K562 (cell line): ENCODE measurements at regions not wholly inside any gene's neighbourhood (a gene's known extent, or its start where the extent isn't known, plus 50 kb on each side); places are given as distances from the start of the nearest gene placed in this dataset.

Experiments used
- ATAC-seq: fragments of 200-7000 bp; cut with Tn5 transposase; 3 replicates; pipeline ENCODE4 v1.9.1; 2020; ENCODE audit warnings: moderate library complexity
- BruUV-seq: library from RNA; stranded (reverse); fragments of 400-500 nt; replicated peaks from 2 replicates; lab custom pipeline; 2021; lab: Mats Ljungman, UMichigan
- CTCF ChIA-PET: fragments of 300-600 bp; formaldehyde crosslinking; extraction: SDS; loops from one replicate; lab custom pipeline; 2021; ENCODE audit warnings: low intra/inter-chr PET ratio; lab: Yijun Ruan, JAX
- POLR2A ChIA-PET: fragments of 300-600, 350-650 bp; sonication (Branson Sonifier 250); formaldehyde crosslinking; extraction: SDS; loops from one replicate; lab custom pipeline; 2021; ENCODE audit warnings: antibody characterized with exemption, inconsistent platforms; lab: Yijun Ruan, JAX
- DNase-seq, 4 experiments: peaks; one replicate each; pipeline versions ENCODE4 v3.0.0 to v3.0.0-alpha.2; 2011 to 2018; ENCODE audit warnings: low spot score in 3 of 4, mixed read lengths in 3 of 4; ENCODE audit errors: extremely low read depth in 1 of 4
- FAIRE-seq: peaks from 2 replicates; lab custom pipeline; 2011; peaks lifted over from hg19 to GRCh38; lab: Jason Lieb, UNC
- H2AFZ ChIP-seq: 2 replicates; pipeline ENCODE4 v1.6.0; 2011; ENCODE audit warnings: low read depth, low read length, control low read depth, inconsistent platforms
- H3K27ac ChIP-seq: fragments of 200-600 bp; 3 replicates; pipeline ENCODE4 v1.8.0; 2011; ENCODE audit warnings: low read depth, mild to moderate bottlenecking, control low read depth, inconsistent platforms, low read length, moderate library complexity, mixed read lengths; ENCODE audit errors: extremely low read depth
- H3K27me3 ChIP-seq, 2 experiments: fragments of 300-600 bp in 1 of 2; 2 replicates in 1 of 2; 3 replicates in 1 of 2; pipeline versions ENCODE4 v1.6.0 to v1.8.0; 2011; ENCODE audit warnings: inconsistent platforms in 2 of 2, low read length in 2 of 2, mild to moderate bottlenecking in 1 of 2, mixed read lengths in 1 of 2, moderate library complexity in 1 of 2; ENCODE audit not compliant: control insufficient read depth in 2 of 2, insufficient read depth in 2 of 2
- H3K36me3 ChIP-seq: fragments of 300-600 bp; 3 replicates; pipeline ENCODE4 v1.8.0; 2011; ENCODE audit warnings: mild to moderate bottlenecking, low read length, inconsistent platforms; ENCODE audit not compliant: control insufficient read depth, insufficient read depth
- H3K4me1 ChIP-seq, 2 experiments: fragments of 200-600 bp in 1 of 2; replicated peaks in 1 of 2; 2 replicates in 1 of 2; 3 replicates in 1 of 2; pipeline versions ENCODE4 v1.5.1 to v1.8.0; 2011; ENCODE audit warnings: inconsistent platforms in 2 of 2, low read length in 2 of 2, mild to moderate bottlenecking in 1 of 2, mixed read lengths in 1 of 2, moderate library complexity in 1 of 2; ENCODE audit not compliant: control insufficient read depth in 2 of 2, insufficient read depth in 2 of 2
- H3K4me2 ChIP-seq: 2 replicates; pipeline ENCODE4 v1.6.1; 2011; ENCODE audit warnings: low read length, control low read depth, inconsistent platforms, mixed read lengths; ENCODE audit not compliant: insufficient read depth
- H3K4me3 ChIP-seq: fragments of 200-600 bp; sonication (generic), shearing (Covaris generic); 2 replicates; pipeline ENCODE4 v1.5.1; 2016; ENCODE audit warnings: control low read depth, inconsistent platforms
- H3K79me2 ChIP-seq: fragments of 200-600 bp; 3 replicates; pipeline ENCODE4 v1.8.0; 2011; ENCODE audit warnings: low read length, inconsistent platforms; ENCODE audit not compliant: control insufficient read depth, insufficient read depth
- H3K9ac ChIP-seq, 2 experiments: 2 replicates each; pipeline versions ENCODE4 v1.6.0 to v1.6.1; 2011; ENCODE audit warnings: low read depth in 2 of 2, low read length in 2 of 2, control low read depth in 1 of 2, inconsistent platforms in 1 of 2, mild to moderate bottlenecking in 1 of 2, mixed read lengths in 1 of 2; ENCODE audit not compliant: insufficient read depth in 1 of 2
- H3K9me1 ChIP-seq: one replicate; pipeline ENCODE4 v1.6.0; 2011; ENCODE audit warnings: inconsistent platforms, mild to moderate bottlenecking, low read length, moderate library complexity; ENCODE audit not compliant: control insufficient read depth, insufficient read depth
- H3K9me3 ChIP-seq: replicated peaks from 2 replicates; pipeline ENCODE4 v1.5.1; 2011; ENCODE audit warnings: low read depth, low read length, inconsistent platforms; ENCODE audit not compliant: control insufficient read depth, insufficient read depth
- H4K20me1 ChIP-seq: replicated peaks from 2 replicates; pipeline ENCODE4 v1.6.1; 2011; ENCODE audit warnings: low read length, inconsistent platforms, mixed read lengths; ENCODE audit not compliant: control insufficient read depth, insufficient read depth
- COPS2 ChIP-seq: fragments of 450-650 bp; conservative IDR thresholded peaks from 2 replicates; pipeline ENCODE4 v1.6.1; 2016; ENCODE audit warnings: mild to moderate bottlenecking, moderate library complexity
- HNRNPUL1 ChIP-seq: fragments of 200-400 bp; formaldehyde crosslinking; IDR thresholded peaks from 2 replicates; pipeline ENCODE4 v1.6.1; 2017; ENCODE audit warnings: low read length
- PHB2 ChIP-seq: fragments of 450-650 bp; IDR thresholded peaks from 2 replicates; pipeline ENCODE4 v1.6.1; 2017; ENCODE audit warnings: low read depth
- PHF20 ChIP-seq: fragments of 450-650 bp; IDR thresholded peaks from 2 replicates; pipeline ENCODE4 v1.6.1; 2018; ENCODE audit not compliant: partially characterized antibody
- SAFB2 ChIP-seq: fragments of 200-400 bp; formaldehyde crosslinking; IDR thresholded peaks from 2 replicates; pipeline ENCODE4 v1.6.1; 2018; ENCODE audit warnings: borderline replicate concordance, low read length, low read depth, moderate library complexity; ENCODE audit not compliant: severe bottlenecking
- SPI1 ChIP-seq: IDR thresholded peaks from 2 replicates; pipeline ENCODE4 v1.6.1; 2011; ENCODE audit warnings: low read depth, low read length, control low read depth, borderline replicate concordance
- XRCC5 ChIP-seq: fragments of 200-400 bp; formaldehyde crosslinking; IDR thresholded peaks from 2 replicates; pipeline ENCODE4 v1.6.1; 2017; ENCODE audit warnings: low read depth, mild to moderate bottlenecking, low read length
- WGBS: fragments of 100-300 bp; shearing (Covaris generic); methylation state at CpG from one replicate; pipeline ENCODE4 v1.1.6; 2016; ENCODE audit warnings: low coverage, mixed read lengths; ENCODE audit not compliant: insufficient coverage; ENCODE audit errors: missing lambda C conversion rate; 5-methylcytosine and 5-hydroxymethylcytosine counted together
- in situ Hi-C: fragments of 300-500 bp; cut with MboI; formaldehyde crosslinking; loops from 4 replicates; pipeline ENCODE4 v1.15.0; 2018; ENCODE audit warnings: inconsistent platforms, mixed read lengths
- intact Hi-C: fragments of 100-400 bp; cut with micrococcal nuclease; formaldehyde crosslinking; loops from 2 replicates; pipeline ENCODE4 v1.14.2; 2022
- TF ChIP-seq, protein P1 (sequence below): IDR thresholded peaks from 2 replicates; pipeline ENCODE4 v1.6.1; 2016; ENCODE audit warnings: missing genetic modification characterization, missing compliant biosample characterization

DNA sequence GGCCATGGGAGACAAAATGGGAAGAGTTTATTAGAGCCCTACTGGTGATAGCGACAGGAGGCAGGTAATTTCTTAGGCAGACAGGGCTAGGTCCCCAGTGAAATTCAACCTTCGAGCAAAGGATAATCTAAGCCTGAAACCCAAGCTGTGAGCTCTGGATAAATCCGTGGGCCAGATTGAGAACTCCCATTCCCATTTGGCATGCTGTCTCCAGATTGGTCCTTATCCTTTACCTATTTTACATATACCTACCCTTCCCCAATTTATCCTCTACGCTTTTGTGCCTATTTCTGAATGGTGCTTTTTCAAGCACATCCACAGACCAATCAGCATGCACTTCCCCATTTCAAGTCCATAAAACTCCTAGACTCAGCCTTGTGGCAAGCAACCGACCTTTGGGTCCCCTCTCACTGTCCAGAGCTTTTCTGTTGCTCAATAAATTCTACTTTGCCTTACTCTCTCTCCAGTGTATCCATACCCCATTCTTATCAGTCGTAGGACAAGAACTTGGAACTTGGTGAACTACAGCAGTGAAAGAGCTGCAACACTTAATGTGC, 268.0 kb downstream of the MYCN start:
- no peaks in the 10 kb centered on the region for H3K9me1 ChIP-seq
- no peaks in the 10 kb centered on the region for H4K20me1 ChIP-seq
- no peaks in the 10 kb centered on the region for H3K36me3 ChIP-seq
- in situ Hi-C loops (no loop called here), intact Hi-C loops (no loop called here)
- TF ChIP-seq HNRNPUL1 = no peak
- TF ChIP-seq PHF20 = no peak
- peak; percentile 71 for TF ChIP-seq SPI1
- TF ChIP-seq SAFB2 = no peak
- no peak for TF ChIP-seq XRCC5
- TF ChIP-seq, protein P1, sequence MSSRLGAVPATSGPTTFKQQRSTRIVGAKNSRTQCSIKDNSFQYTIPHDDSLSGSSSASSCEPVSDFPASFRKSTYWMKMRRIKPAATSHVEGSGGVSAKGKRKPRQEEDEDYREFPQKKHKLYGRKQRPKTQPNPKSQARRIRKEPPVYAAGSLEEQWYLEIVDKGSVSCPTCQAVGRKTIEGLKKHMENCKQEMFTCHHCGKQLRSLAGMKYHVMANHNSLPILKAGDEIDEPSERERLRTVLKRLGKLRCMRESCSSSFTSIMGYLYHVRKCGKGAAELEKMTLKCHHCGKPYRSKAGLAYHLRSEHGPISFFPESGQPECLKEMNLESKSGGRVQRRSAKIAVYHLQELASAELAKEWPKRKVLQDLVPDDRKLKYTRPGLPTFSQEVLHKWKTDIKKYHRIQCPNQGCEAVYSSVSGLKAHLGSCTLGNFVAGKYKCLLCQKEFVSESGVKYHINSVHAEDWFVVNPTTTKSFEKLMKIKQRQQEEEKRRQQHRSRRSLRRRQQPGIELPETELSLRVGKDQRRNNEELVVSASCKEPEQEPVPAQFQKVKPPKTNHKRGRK = no peak
- TF ChIP-seq COPS2 = no peak
- TF ChIP-seq PHB2 = no peak
- ChIA-PET CTCF (no interaction called here), POLR2A (interaction anchor here (0.7 kb wide), 1 partner anchor 274 kb away, joined by 3 read pairs; no protein-coding TSS in a partner anchor)
- H3K4me1 ChIP-seq = no peaks in the 10 kb centered on the region
- no peaks in the 10 kb centered on the region for H3K79me2 ChIP-seq
- no peak overlapping the region for H3K4me2 ChIP-seq
- 0 out of 5 replicates have a peak, but pooled peaks cover 0 to 9% of the 10 kb centered on the region in 2 experiments for H3K27me3 ChIP-seq
- 0% methylated on average over 6 of the region's 6 CpGs for WGBS
- no peak overlapping the region for H3K27ac ChIP-seq
- no TSS peak for BruUV-seq
- no peak for ATAC-seq
- H3K9ac ChIP-seq = no peak overlapping the region
- no peak overlapping the region for H2AFZ ChIP-seq
- H3K4me3 ChIP-seq = no peak overlapping the region
- no peak for FAIRE-seq
- DNase-seq = no peak
- H3K9me3 ChIP-seq = no peaks in the 10 kb centered on the region
